K562 (cell line): ENCODE measurements at regions not wholly inside any gene's neighbourhood (a gene's known extent, or its start where the extent isn't known, plus 50 kb on each side); places are given as distances from the start of the nearest gene placed in this dataset.

Source experiments
- CBX1 ChIP-seq: sonication (generic); IDR thresholded peaks from 2 replicates; pipeline ENCODE4 v1.6.1; 2016; ENCODE audit warnings: antibody characterized with exemption, low read depth, mild to moderate bottlenecking
- EGR1 ChIP-seq: fragments of 450-650 bp; conservative IDR thresholded peaks from 2 replicates; pipeline ENCODE4 v1.6.1; 2017; ENCODE audit warnings: mild to moderate bottlenecking
- NCOA4 ChIP-seq: fragments of 450-650 bp; IDR thresholded peaks from 2 replicates; pipeline ENCODE4 v1.6.1; 2018; ENCODE audit warnings: mild to moderate bottlenecking; ENCODE audit not compliant: partially characterized antibody
- PHF21A ChIP-seq: fragments of 450-650 bp; IDR thresholded peaks from 2 replicates; pipeline ENCODE4 v1.6.1; 2017; ENCODE audit warnings: low read depth, borderline replicate concordance
- SRSF7 ChIP-seq: fragments of 200-400 bp; formaldehyde crosslinking; optimal IDR thresholded peaks from 2 replicates; pipeline ENCODE3; 2017; ENCODE audit warnings: mild to moderate bottlenecking, low read depth, low read length
- TEAD4 ChIP-seq, 2 experiments: sonication (generic) in 1 of 2; formaldehyde crosslinking in 1 of 2; IDR thresholded peaks; 2 replicates each; pipeline versions ENCODE4 v1.6.1 to v1.8.0; 2012 to 2022; ENCODE audit warnings: borderline replicate concordance in 1 of 2, inconsistent platforms in 1 of 2, low read length in 1 of 2, mild to moderate bottlenecking in 1 of 2, missing genetic modification reagents in 1 of 2
- ZBTB17 ChIP-seq: fragments of 450-650 bp; formaldehyde crosslinking; IDR thresholded peaks from 2 replicates; pipeline ENCODE4 v1.4.0; 2020; ENCODE audit warnings: mild to moderate bottlenecking
- ZKSCAN8 ChIP-seq: fragments of 200-800 bp; sonication (Bioruptor generic); IDR thresholded peaks from 2 replicates; pipeline ENCODE4 v1.6.1; 2016; ENCODE audit warnings: missing genetic modification characterization, missing compliant biosample characterization
- ZNF12 ChIP-seq: sonication (generic); formaldehyde crosslinking; IDR thresholded peaks from 2 replicates; pipeline ENCODE4 v1.4.0; 2020; ENCODE audit warnings: mild to moderate bottlenecking, missing genetic modification reagents
- TF ChIP-seq, protein P1 (sequence below), 3 experiments: IDR thresholded peaks in 2 of 3; conservative IDR thresholded peaks in 1 of 3; 2 replicates each; pipeline ENCODE4 v1.5.1; 2011 to 2012; ENCODE audit warnings: low read length in 3 of 3, mild to moderate bottlenecking in 3 of 3, control low read depth in 2 of 3, improper control_type of control experiment in 1 of 3, inconsistent platforms in 1 of 3, low read depth in 1 of 3, mixed read lengths in 1 of 3, moderate library complexity in 1 of 3; ENCODE audit not compliant: insufficient read depth in 2 of 3
- TF ChIP-seq, protein P2 (sequence below): sonication (generic); formaldehyde crosslinking; IDR thresholded peaks from 2 replicates; pipeline ENCODE4 v1.8.1; 2023; ENCODE audit warnings: mild to moderate bottlenecking, missing genetic modification reagents

DNA sequence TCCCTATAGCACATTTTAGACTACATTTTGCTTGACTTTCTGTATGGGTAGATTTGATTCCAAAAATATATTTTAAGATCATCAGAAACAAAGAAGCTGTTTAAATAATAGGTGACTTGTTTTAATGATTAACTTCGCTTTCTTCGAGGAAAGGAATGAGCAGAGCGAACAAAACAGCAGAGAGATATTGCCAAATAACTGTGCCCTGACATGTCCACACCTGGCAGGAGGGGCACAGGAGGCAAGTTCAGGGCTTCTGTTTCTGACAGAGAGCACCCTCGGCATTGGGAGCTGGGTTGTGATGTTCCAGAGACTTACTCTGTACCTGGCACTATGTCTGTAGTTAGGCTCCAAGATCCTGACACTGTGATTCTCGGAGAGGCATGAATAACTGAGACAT lies 155.7 kb upstream of the SASH1 start:
- TF ChIP-seq ZBTB17 (no peak), ZNF12 (CRISPR knock-in tag) (no peak), ZKSCAN8 (CRISPR knock-in tag) (no peak), EGR1 (no peak), SRSF7 (no peak), TEAD4 (IDR thresholded peaks at IDR 0.05; ENCODE audit: low read length) (no peak), TEAD4 (CRISPR knock-in tag; IDR thresholded peaks at IDR 0.05; ENCODE audit: borderline replicate concordance) (no peak), CBX1 (no peak), PHF21A (no peak), NCOA4 (no peak)
- TF ChIP-seq, protein P1, sequence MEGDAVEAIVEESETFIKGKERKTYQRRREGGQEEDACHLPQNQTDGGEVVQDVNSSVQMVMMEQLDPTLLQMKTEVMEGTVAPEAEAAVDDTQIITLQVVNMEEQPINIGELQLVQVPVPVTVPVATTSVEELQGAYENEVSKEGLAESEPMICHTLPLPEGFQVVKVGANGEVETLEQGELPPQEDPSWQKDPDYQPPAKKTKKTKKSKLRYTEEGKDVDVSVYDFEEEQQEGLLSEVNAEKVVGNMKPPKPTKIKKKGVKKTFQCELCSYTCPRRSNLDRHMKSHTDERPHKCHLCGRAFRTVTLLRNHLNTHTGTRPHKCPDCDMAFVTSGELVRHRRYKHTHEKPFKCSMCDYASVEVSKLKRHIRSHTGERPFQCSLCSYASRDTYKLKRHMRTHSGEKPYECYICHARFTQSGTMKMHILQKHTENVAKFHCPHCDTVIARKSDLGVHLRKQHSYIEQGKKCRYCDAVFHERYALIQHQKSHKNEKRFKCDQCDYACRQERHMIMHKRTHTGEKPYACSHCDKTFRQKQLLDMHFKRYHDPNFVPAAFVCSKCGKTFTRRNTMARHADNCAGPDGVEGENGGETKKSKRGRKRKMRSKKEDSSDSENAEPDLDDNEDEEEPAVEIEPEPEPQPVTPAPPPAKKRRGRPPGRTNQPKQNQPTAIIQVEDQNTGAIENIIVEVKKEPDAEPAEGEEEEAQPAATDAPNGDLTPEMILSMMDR (IDR thresholded peaks at IDR 0.05 in 2 of 3, conservative IDR thresholded peaks at IDR 0.05 in 1 of 3; ENCODE audit: insufficient read depth in 2 of 3, low read depth in 1 of 3, low read length in 3 of 3) = no peak
- TF ChIP-seq, protein P2, sequence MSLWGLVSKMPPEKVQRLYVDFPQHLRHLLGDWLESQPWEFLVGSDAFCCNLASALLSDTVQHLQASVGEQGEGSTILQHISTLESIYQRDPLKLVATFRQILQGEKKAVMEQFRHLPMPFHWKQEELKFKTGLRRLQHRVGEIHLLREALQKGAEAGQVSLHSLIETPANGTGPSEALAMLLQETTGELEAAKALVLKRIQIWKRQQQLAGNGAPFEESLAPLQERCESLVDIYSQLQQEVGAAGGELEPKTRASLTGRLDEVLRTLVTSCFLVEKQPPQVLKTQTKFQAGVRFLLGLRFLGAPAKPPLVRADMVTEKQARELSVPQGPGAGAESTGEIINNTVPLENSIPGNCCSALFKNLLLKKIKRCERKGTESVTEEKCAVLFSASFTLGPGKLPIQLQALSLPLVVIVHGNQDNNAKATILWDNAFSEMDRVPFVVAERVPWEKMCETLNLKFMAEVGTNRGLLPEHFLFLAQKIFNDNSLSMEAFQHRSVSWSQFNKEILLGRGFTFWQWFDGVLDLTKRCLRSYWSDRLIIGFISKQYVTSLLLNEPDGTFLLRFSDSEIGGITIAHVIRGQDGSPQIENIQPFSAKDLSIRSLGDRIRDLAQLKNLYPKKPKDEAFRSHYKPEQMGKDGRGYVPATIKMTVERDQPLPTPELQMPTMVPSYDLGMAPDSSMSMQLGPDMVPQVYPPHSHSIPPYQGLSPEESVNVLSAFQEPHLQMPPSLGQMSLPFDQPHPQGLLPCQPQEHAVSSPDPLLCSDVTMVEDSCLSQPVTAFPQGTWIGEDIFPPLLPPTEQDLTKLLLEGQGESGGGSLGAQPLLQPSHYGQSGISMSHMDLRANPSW (CRISPR knock-in tag) = no peak
